ENCODE measurements at regions not wholly inside any gene's neighbourhood (a gene's known extent, or its start where the extent isn't known, plus 50 kb on each side); places are given as distances from the start of the nearest gene placed in this dataset.

GRCh38 chr3:145865399-145866018, 295.5 kb downstream of the PLOD2 start:
- TF ChIP-seq CTCF (IDR thresholded peaks at IDR 0.05; ENCODE audit: low read depth, low read length, poor library complexity, severe bottlenecking) = no peak
- TF ChIP-seq EZH2phosphoT487 (IDR thresholded peaks at IDR 0.05; ENCODE audit: borderline replicate concordance, low read length) = no peak

All from DOHH2 (cell line).